CD4-positive, alpha-beta T cell treated with Interleukin-21 for 1 hour (primary cell): ENCODE measurements at regions not wholly inside any gene's neighbourhood (a gene's known extent, or its start where the extent isn't known, plus 50 kb on each side); places are given as distances from the start of the nearest gene placed in this dataset.

Experiments
- DNase-seq: peaks from one replicate; pipeline ENCODE4 v3.0.0-alpha.2; 2020

DNA sequence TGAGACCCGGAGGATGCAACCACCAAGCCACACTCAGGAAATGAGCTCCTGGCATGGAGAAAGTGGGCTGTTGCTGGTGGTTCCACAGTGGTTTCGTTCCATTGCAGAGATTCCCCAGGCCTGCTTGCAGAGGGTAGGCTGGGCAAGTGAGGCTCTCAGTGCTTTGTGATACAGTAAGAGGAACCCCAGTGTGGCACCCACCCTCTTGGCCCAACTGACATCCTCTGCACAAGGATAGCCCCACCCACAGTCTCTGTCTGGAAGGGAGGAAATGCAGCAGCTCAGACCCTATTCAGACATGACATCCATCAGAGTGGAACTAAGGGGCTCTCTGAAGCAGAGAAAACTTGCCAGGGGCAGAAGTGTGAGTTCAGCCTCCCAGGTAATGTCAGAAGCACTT lies 69.6 kb upstream of the FSTL4 start:
- DNase-seq, result no peak

DNA sequence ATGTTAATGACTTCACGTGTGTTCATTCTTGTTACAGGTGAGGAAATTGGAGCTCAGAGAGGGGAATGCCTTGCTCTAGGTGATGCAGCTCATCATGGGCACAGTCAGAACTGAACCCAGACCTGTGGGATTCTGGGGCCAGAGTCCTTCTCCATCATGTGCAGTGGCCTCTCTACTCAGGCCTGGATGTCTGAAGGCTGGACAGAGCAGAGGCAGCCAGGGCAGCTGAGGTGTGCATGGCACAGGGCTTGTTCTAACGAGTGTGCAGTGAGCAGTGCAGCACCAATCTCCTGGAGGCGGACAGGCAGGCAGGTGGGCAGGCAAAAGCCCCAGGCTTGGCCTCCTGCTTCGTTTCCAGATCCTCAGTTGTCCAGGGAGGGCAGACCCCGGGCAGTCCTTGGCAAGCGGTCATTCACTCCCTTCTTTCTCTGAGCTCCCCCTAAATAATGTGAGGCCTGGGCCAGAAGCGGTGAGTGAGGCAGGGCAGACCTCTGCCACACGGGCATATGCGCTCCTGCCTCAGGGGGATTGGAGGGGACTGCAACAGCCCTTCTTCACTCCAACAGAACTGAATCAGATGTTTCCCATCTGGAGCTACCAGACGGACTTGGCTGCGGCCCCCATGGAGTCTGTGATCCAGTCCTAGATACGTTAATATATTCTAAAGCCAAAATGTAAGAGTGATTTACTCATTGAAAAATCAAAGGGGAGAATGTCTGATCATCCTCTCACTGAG lies 68.7 kb upstream of the FSTL4 start:
- no peak for DNase-seq

DNA sequence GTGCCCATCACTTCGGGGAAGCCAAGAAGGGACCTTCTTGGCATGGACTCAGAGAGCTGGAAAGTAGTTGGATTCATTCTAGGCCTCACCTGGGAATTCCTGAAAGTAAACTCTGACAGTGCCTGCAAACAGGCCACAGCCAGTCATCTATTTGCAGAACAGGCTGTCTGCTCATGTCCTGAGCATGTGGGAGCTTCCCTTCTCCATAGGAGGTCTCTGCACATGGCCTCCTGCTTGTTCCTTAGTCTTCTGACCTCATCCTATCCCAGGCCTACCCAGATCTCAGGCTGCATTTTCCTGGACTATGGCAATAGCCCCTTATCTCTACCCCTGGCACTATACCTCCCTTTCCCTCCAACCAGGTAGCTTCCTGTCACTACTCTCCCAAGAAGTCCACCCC lies 67.2 kb upstream of the FSTL4 start:
- no peak for DNase-seq

- DNase-seq, result no peak
Observed at GRCh38 chr5:133675376-133676154, 63.2 kb upstream of the FSTL4 start.

DNA sequence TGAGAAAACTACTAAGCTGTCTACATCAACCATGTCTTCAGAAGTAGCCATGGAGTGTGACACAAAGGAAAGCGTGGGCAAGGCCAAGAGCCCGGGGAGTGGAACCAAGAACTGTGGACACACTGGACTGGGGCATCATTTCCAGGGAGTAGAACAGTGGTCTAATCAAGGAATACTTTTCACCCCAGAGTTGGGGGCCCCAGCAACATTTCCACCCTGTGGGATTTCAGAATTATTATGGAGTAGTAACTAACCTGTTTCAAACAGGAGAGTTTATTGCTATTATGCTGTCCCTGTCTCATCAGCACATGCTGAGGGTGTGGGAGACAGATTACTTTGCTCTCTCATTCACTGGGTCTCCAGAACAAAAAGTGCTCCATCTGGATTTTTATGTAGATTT lies 58.0 kb upstream of the FSTL4 start:
- no peak for DNase-seq

DNA sequence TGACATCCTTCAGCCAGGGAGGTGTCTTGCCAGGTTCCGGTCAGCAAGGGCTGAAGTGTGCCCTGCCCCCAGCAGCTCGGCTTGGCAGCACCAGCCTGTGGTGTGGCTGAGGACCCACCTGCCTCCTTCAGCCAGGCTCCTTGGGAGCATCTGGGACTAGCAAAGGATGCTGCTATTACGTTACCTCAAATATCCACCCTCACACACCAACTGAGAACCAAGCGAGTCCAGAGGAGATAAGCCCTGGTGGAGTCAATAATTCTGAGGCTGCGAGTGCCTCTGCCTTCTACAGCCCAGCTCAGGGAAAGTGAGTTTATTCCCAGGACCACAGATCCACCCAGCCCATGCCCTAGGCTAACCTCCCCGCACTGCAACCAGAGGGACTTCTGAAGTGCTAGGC lies 57.1 kb upstream of the FSTL4 start:
- no peak for DNase-seq

DNA sequence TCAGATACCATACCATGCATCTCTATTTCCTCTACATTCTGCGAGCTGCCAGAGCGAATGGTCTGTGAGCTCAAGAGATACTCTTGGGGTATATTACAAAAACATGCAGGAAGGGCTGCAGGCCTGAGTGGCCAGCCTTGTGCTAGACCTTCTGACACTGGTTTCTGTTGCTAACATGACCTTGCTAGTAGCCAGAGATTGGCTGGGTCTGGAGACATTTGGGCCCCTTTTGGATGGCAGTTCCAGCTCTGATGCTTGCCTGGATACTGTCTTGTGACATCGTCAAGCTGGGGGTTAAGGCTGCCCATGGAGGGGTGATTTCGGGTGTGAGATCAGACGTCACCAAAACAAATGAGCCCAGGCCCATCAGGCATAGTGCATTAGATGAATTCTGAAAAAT lies 56.1 kb upstream of the FSTL4 start:
- DNase-seq, result no peak

GRCh38 chr5:133667217-133667616 lies 54.9 kb upstream of the FSTL4 start:
- no peak for DNase-seq

DNA sequence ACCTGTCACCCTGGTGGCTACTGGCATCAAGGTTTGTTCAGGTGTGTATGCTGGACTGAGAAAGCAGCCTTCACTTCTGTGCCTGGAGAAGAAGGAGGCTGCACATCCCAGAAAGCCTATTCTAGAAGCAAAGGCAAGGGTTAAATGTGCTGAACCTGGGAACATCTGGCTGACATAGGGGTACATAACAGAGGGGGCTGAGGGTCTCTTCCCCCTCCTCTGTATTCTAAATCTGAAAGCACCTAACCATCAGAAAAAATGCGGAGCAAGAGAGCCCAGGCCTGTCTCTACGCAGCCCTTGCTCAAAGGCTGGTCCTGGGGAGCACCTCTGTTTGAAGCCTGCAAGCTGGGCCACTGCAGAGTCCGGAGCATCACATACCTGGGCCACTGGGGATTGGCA lies 53.2 kb upstream of the FSTL4 start:
- DNase-seq, result no peak

GRCh38 chr5:133664422-133664821 lies 52.1 kb upstream of the FSTL4 start:
- no peak for DNase-seq

DNA sequence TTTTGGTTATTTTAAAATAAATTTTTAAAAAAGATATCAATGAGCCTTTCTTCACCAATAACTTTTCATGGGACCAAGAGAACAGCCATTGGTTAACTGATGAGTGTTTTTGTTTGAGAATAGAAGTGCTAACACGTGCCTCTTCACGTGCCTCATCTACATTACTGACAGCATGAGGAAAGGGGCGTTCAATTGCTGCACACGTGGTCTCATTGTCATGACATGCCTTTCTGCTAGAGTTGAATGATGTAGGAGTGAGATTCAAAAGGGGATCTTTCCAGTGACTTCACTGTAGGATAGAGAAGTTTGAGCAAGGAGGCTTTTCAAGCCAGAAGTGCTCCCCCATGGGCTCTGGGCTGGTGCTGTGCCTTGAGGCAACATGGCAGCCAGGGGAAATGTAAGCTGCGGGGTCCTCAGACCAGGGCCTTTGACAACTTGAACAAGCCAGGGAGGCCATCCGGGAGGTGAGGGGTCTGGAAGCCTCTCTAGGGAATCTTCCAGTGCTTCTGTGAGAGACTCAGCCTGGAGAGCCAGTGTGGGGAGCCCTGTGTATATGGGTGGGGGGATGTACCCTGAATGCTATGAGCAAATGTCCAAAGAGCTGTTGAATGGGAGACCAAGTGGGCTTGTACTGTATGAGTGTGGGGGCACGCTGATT lies 51.2 kb upstream of the FSTL4 start:
- no peak for DNase-seq

- DNase-seq, result no peak
Observed at GRCh38 chr5:133662578-133662977, 50.2 kb upstream of the FSTL4 start.
